Transverse colon (tissue), 4 donors: ENCODE measurements at regions not wholly inside any gene's neighbourhood (a gene's known extent, or its start where the extent isn't known, plus 50 kb on each side); places are given as distances from the start of the nearest gene placed in this dataset.

Experiments used
- DNase-seq: peaks from one replicate; pipeline ENCODE4 v3.0.0-alpha.2; 2019
- H3K27ac ChIP-seq, 4 donors: fragments of 200-600 bp; sonication (generic); 2 replicates each; pipeline ENCODE4 v1.5.1; 2016 to 2018; ENCODE audit warnings: inconsistent platforms in 4 of 4
- H3K27me3 ChIP-seq: fragments of 200-600 bp; sonication (generic); 2 replicates; pipeline ENCODE4 v1.5.1; 2017; ENCODE audit warnings: inconsistent platforms
- H3K36me3 ChIP-seq, 4 donors: fragments of 200-600 bp; sonication (generic); 2 replicates each; pipeline ENCODE4 v1.5.1; 2017 to 2019; ENCODE audit warnings: inconsistent platforms in 4 of 4
- H3K4me1 ChIP-seq, 4 donors: fragments of 200-600 bp; sonication (generic); 2 replicates each; pipeline ENCODE4 v1.5.1; 2017 to 2020; ENCODE audit warnings: inconsistent platforms in 4 of 4
- H3K4me3 ChIP-seq, 4 donors: fragments of 200-600 bp; sonication (generic); 1 replicate in 1 of 4; 2 replicates in 3 of 4; pipeline versions ENCODE4 v1.5.1 to v1.6.1; 2017 to 2019; ENCODE audit warnings: inconsistent platforms in 4 of 4
- H3K9me3 ChIP-seq, 2 donors: fragments of 200-600 bp; sonication (generic); 2 replicates each; pipeline ENCODE4 v1.5.1; 2017 to 2019; ENCODE audit warnings: inconsistent platforms in 2 of 2
- CTCF ChIP-seq, 5 experiments: fragments of 200-600 bp in 3 of 5; fragments of 450-650 bp in 2 of 5; sonication (generic) in 3 of 5; IDR thresholded peaks; 1 replicate in 2 of 5; 2 replicates in 3 of 5; pipeline ENCODE4 v1.5.1; 2016 to 2017; ENCODE audit warnings: antibody characterized with exemption in 5 of 5, inconsistent platforms in 3 of 5, mild to moderate bottlenecking in 2 of 5, moderate library complexity in 1 of 5
- EP300 ChIP-seq: sonication (generic); formaldehyde crosslinking; IDR thresholded peaks from one replicate; pipeline ENCODE4 v1.6.1; 2017; ENCODE audit warnings: antibody characterized with exemption, low read depth
- POLR2A ChIP-seq: fragments of 450-650 bp; IDR thresholded peaks from one replicate; pipeline ENCODE4 v1.6.1; 2016; ENCODE audit warnings: antibody characterized with exemption, mild to moderate bottlenecking, moderate library complexity
- POLR2AphosphoS5 ChIP-seq, 3 donors: sonication (generic); formaldehyde crosslinking; IDR thresholded peaks; one replicate each; pipeline ENCODE4 v1.6.1; 2016; ENCODE audit warnings: antibody characterized with exemption in 3 of 3
- WGBS, 2 donors: methylation state at CpG; one replicate each; pipeline ENCODE4 v1.1.5; 2018; ENCODE audit warnings: low coverage in 1 of 2; 5-methylcytosine and 5-hydroxymethylcytosine counted together
- in situ Hi-C, 4 donors: fragments of 200-750 bp; cut with MboI; loops; one replicate each; pipeline versions ENCODE4 v1.15.0 to v1.15.1; 2017; ENCODE audit warnings: low sequenced_read_pairs in 3 of 4, low pct_ligation_motif_present in 1 of 4, low pct_unique_long_range_greater_than_20kb in 1 of 4
- intact Hi-C: fragments of 100-400 bp; cut with DNase I; formaldehyde crosslinking; loops from one replicate; pipeline ENCODE4 v1.15.1; 2023; ENCODE audit warnings: low total_unique reads

GRCh38 chr14:39877577-39878190 is 445.5 kb upstream of the FBXO33 start:
- H3K4me3 ChIP-seq, result no peak overlapping the region
- WGBS, 2 donors, result 58 to 84% methylated on average over 3 to 4 of the region's 4 CpGs
- no peak overlapping the region for H3K27ac ChIP-seq
- intact Hi-C loops (no loop called here), in situ Hi-C loops (no loop called here)
- no peaks in the 10 kb centered on the region for H3K27me3 ChIP-seq
- no peaks in the 10 kb centered on the region for H3K9me3 ChIP-seq
- DNase-seq, result no peak
- TF ChIP-seq CTCF (IDR thresholded peaks at IDR 0.05), result no peak
- TF ChIP-seq EP300, result no peak
- TF ChIP-seq POLR2AphosphoS5 (IDR thresholded peaks at IDR 0.05), result no peak
- TF ChIP-seq POLR2A, result no peak
- no peaks in the 10 kb centered on the region for H3K36me3 ChIP-seq
- no peaks in the 10 kb centered on the region for H3K4me1 ChIP-seq

- no peak overlapping the region for H3K4me3 ChIP-seq
- WGBS, 2 donors, result 80 to 86% methylated on average over 1 of the region's 1 CpG
- no peaks in the 10 kb centered on the region for H3K9me3 ChIP-seq
- no peaks in the 10 kb centered on the region for H3K27me3 ChIP-seq
- DNase-seq, result no peak
- in situ Hi-C loops, result no loop called here
- H3K36me3 ChIP-seq, result no peaks in the 10 kb centered on the region
- TF ChIP-seq POLR2A, result no peak
- TF ChIP-seq EP300, result no peak
- no peak for TF ChIP-seq CTCF (IDR thresholded peaks at IDR 0.05)
- no peak for TF ChIP-seq POLR2AphosphoS5 (IDR thresholded peaks at IDR 0.05)
- H3K4me1 ChIP-seq, result no peaks in the 10 kb centered on the region
- no peak overlapping the region for H3K27ac ChIP-seq
- intact Hi-C loops, result no loop called here
Measured at GRCh38 chr14:39876916-39877315, 444.7 kb upstream of the FBXO33 start.

GRCh38 chr14:39875028-39875427 is 442.8 kb upstream of the FBXO33 start:
- Histone ChIP-seq H3K27me3 (no peaks in the 10 kb centered on the region), H3K4me1 (no peaks in the 10 kb centered on the region), H3K4me3 (no peak overlapping the region), H3K27ac (no peak overlapping the region), H3K36me3 (no peaks in the 10 kb centered on the region), H3K9me3 (no peaks in the 10 kb centered on the region)
- no peak for DNase-seq
- TF ChIP-seq EP300 (no peak), POLR2A (no peak), CTCF (IDR thresholded peaks at IDR 0.05) (no peak), POLR2AphosphoS5 (IDR thresholded peaks at IDR 0.05) (no peak)
- in situ Hi-C loops (no loop called here), intact Hi-C loops (no loop called here)
- 86 to 89% methylated on average over 2 of the region's 2 CpGs for WGBS, 2 donors

GRCh38 chr14:39873791-39874190 is 441.6 kb upstream of the FBXO33 start:
- H3K4me1 ChIP-seq, result no peaks in the 10 kb centered on the region
- no peaks in the 10 kb centered on the region for H3K36me3 ChIP-seq
- H3K4me3 ChIP-seq, result no peak overlapping the region
- no peaks in the 10 kb centered on the region for H3K27me3 ChIP-seq
- no peak for TF ChIP-seq CTCF (IDR thresholded peaks at IDR 0.05)
- TF ChIP-seq POLR2AphosphoS5 (IDR thresholded peaks at IDR 0.05), result no peak
- no peak for TF ChIP-seq EP300
- no peak for TF ChIP-seq POLR2A
- WGBS, 2 donors, result 17 to 46% methylated on average over 1 of the region's 1 CpG
- intact Hi-C loops, result no loop called here
- no peak for DNase-seq
- no peak overlapping the region for H3K27ac ChIP-seq
- in situ Hi-C loops, result no loop called here
- no peaks in the 10 kb centered on the region for H3K9me3 ChIP-seq
